Inflammatory macrophage treated with lipopolysaccharide for 1 hour (primary cell): ENCODE measurements at regions not wholly inside any gene's neighbourhood (a gene's known extent, or its start where the extent isn't known, plus 50 kb on each side); places are given as distances from the start of the nearest gene placed in this dataset.
"Not testable (repeated sequence)": the region's sequence is repeated elsewhere in the genome, so short reads cannot be mapped to it uniquely, and the experiment has no call there.

Source experiments
- DNase-seq, 2 donors: peaks; one replicate each; pipeline ENCODE4 v3.0.0-alpha.2; 2020 to 2022

GRCh38 chr4:37771771-37772170, 54.7 kb upstream of the PGM2 start:
- no peak for DNase-seq

GRCh38 chr4:37770016-37770415, 56.5 kb upstream of the PGM2 start:
- no peak for DNase-seq

GRCh38 chr4:37769391-37769989, 57.0 kb upstream of the PGM2 start:
- no peak for DNase-seq

GRCh38 chr4:37767546-37767945, 58.9 kb upstream of the PGM2 start:
- peak in 1 of 2 donors; percentile 33 for DNase-seq

GRCh38 chr4:37767019-37767418, 59.5 kb upstream of the PGM2 start:
- no peak for DNase-seq

- DNase-seq: no peak
Observed at GRCh38 chr4:37765741-37766140, 60.7 kb upstream of the PGM2 start.

GRCh38 chr4:37763831-37764230, 62.7 kb upstream of the PGM2 start:
- DNase-seq: no peak

GRCh38 chr4:37762991-37763368, 63.5 kb upstream of the PGM2 start:
- DNase-seq: no peak

GRCh38 chr4:37762294-37762990, 64.0 kb upstream of the PGM2 start:
- peak in 1 of 2 donors; percentile 51 for DNase-seq

GRCh38 chr4:37760840-37761239, 65.6 kb upstream of the PGM2 start:
- peak; percentile 22 to 76 for DNase-seq

GRCh38 chr4:37759833-37760232, 66.7 kb upstream of the PGM2 start:
- DNase-seq: no peak

- peak; percentile 82 to 92 for DNase-seq
Observed at GRCh38 chr4:37758226-37758625, 68.3 kb upstream of the PGM2 start.

GRCh38 chr4:37757761-37758160, 68.7 kb upstream of the PGM2 start:
- peak; percentile 32 to 62 for DNase-seq

- DNase-seq: no peak
Observed at GRCh38 chr4:37757121-37757520, 69.4 kb upstream of the PGM2 start.

GRCh38 chr4:37754410-37755185, 68.4 kb upstream of the RELL1 start:
- DNase-seq: peak; percentile 60 to 62

GRCh38 chr4:37749398-37749988, 63.3 kb upstream of the RELL1 start:
- DNase-seq: peak; percentile 66 to 74

- no peak for DNase-seq
Observed at GRCh38 chr4:37748485-37748884, 62.3 kb upstream of the RELL1 start.

GRCh38 chr4:37747772-37748330, 61.7 kb upstream of the RELL1 start:
- DNase-seq: no peak

GRCh38 chr4:37746852-37747251, 60.7 kb upstream of the RELL1 start:
- DNase-seq: not testable (repeated sequence)

- DNase-seq: no peak
Observed at GRCh38 chr4:37745946-37746345, 59.8 kb upstream of the RELL1 start.

- DNase-seq: no peak
Observed at GRCh38 chr4:37742149-37742548, 56.0 kb upstream of the RELL1 start.

- no peak for DNase-seq
Observed at GRCh38 chr4:37741564-37741963, 55.4 kb upstream of the RELL1 start.

- DNase-seq: no peak
Observed at GRCh38 chr4:37740546-37740945, 54.4 kb upstream of the RELL1 start.
